ENCODE measurements at regions not wholly inside any gene's neighbourhood (a gene's known extent, or its start where the extent isn't known, plus 50 kb on each side); places are given as distances from the start of the nearest gene placed in this dataset.

DNA sequence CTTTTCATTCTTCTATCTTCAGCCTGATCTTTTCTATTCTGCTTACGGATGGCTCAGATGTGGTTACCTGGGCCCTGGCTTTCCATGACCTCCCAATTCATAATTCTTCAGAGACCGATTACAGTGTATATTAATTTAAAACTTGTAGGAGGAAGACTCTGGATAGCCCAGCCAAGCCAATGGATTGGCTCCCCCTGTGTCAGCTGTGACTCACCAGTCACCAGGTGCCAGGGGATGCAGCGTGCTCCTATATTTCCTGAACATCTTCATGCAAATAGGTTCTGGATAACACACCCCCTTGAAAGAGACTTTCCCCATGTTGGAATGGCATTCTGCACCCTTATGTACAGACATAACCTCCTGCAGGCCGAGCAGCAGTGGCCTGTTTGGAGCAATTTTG lies 208.3 kb upstream of the WSCD1 start:
- DNase-seq (ENCODE audit: insufficient read length, low spot score) (no peak), FAIRE-seq (no peak)
- TF ChIP-seq SPI1 (IDR thresholded peaks at IDR 0.05; ENCODE audit: low read depth, low read length) (no peak), PAX5 (IDR thresholded peaks at IDR 0.05; ENCODE audit: insufficient read depth, low read length, severe bottlenecking) (no peak), POLR2AphosphoS5 (IDR thresholded peaks at IDR 0.05; ENCODE audit: low read depth, low read length) (no peak), POU2F2 (IDR thresholded peaks at IDR 0.05; ENCODE audit: low read depth, low read length) (no peak), POLR2A (IDR thresholded peaks at IDR 0.05; ENCODE audit: low read depth, low read length) (no peak), TAF1 (IDR thresholded peaks at IDR 0.05; ENCODE audit: low read depth, low read length) (no peak)

- TF ChIP-seq POLR2A (IDR thresholded peaks at IDR 0.05; ENCODE audit: low read depth, low read length): no peak
- TF ChIP-seq PAX5 (IDR thresholded peaks at IDR 0.05; ENCODE audit: insufficient read depth, low read length, severe bottlenecking): no peak
- TF ChIP-seq POLR2AphosphoS5 (IDR thresholded peaks at IDR 0.05; ENCODE audit: low read depth, low read length): no peak
- TF ChIP-seq SPI1 (IDR thresholded peaks at IDR 0.05; ENCODE audit: low read depth, low read length): no peak
- no peak for TF ChIP-seq TAF1 (IDR thresholded peaks at IDR 0.05; ENCODE audit: low read depth, low read length)
- TF ChIP-seq POU2F2 (IDR thresholded peaks at IDR 0.05; ENCODE audit: low read depth, low read length): no peak
- FAIRE-seq (no peak), DNase-seq (ENCODE audit: insufficient read length, low spot score) (no peak)
These were observed 207.8 kb upstream of the WSCD1 start for GRCh38 chr17:5862395-5862794.

GRCh38 chr17:5864741-5865657 lies 205.2 kb upstream of the WSCD1 start:
- DNase-seq (ENCODE audit: insufficient read length, low spot score): no peak
- no peak for TF ChIP-seq POLR2AphosphoS5 (IDR thresholded peaks at IDR 0.05; ENCODE audit: low read depth, low read length)
- no peak for TF ChIP-seq PAX5 (IDR thresholded peaks at IDR 0.05; ENCODE audit: insufficient read depth, low read length, severe bottlenecking)
- TF ChIP-seq POU2F2 (IDR thresholded peaks at IDR 0.05; ENCODE audit: low read depth, low read length): no peak
- no peak for TF ChIP-seq TAF1 (IDR thresholded peaks at IDR 0.05; ENCODE audit: low read depth, low read length)
- no peak for TF ChIP-seq SPI1 (IDR thresholded peaks at IDR 0.05; ENCODE audit: low read depth, low read length)
- no peak for TF ChIP-seq POLR2A (IDR thresholded peaks at IDR 0.05; ENCODE audit: low read depth, low read length)
- FAIRE-seq: no peak

- FAIRE-seq (no peak), DNase-seq (ENCODE audit: insufficient read length, low spot score) (no peak)
- TF ChIP-seq POLR2A (IDR thresholded peaks at IDR 0.05; ENCODE audit: low read depth, low read length) (no peak), TAF1 (IDR thresholded peaks at IDR 0.05; ENCODE audit: low read depth, low read length) (no peak), SPI1 (IDR thresholded peaks at IDR 0.05; ENCODE audit: low read depth, low read length) (no peak), PAX5 (IDR thresholded peaks at IDR 0.05; ENCODE audit: insufficient read depth, low read length, severe bottlenecking) (no peak), POU2F2 (IDR thresholded peaks at IDR 0.05; ENCODE audit: low read depth, low read length) (no peak), POLR2AphosphoS5 (IDR thresholded peaks at IDR 0.05; ENCODE audit: low read depth, low read length) (no peak)
These were observed 203.2 kb upstream of the WSCD1 start for GRCh38 chr17:5866978-5867377.

DNA sequence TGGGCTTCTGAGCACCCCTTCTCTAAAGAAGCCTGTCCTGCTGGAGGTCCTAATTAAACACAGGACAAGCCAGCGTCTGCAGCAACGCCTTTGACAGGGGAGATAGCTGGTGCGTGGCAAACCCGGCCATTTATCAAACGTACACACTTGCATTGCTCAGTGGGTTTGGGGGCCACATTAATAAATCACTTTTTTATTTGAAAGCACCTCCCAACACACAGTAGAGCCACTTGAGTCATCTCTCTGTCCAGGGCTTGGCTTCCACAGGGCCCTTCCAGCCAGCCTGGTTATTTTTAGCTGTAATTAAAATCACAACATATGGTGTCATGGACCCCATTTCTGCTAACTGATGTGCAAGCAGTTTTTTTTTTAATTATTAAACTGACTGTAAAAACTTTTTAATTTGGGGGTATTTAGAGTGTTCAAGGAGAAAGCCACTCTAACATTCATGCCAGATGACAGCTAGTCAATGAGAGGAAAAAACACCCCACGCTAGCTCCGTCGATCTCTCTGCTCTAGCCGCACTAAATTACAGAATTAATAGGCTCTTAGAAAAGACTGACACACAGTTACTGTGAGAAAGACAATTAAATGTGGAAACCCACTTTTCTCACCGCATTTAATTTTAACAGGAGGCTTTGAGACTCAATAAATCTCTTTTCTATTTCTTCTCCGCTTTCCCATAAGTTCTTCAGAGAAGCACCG lies 201.0 kb upstream of the WSCD1 start:
- no peak for FAIRE-seq
- no peak for DNase-seq (ENCODE audit: insufficient read length, low spot score)
- TF ChIP-seq TAF1 (IDR thresholded peaks at IDR 0.05; ENCODE audit: low read depth, low read length) (no peak), POU2F2 (IDR thresholded peaks at IDR 0.05; ENCODE audit: low read depth, low read length) (no peak), SPI1 (IDR thresholded peaks at IDR 0.05; ENCODE audit: low read depth, low read length) (no peak), POLR2AphosphoS5 (IDR thresholded peaks at IDR 0.05; ENCODE audit: low read depth, low read length) (no peak), PAX5 (IDR thresholded peaks at IDR 0.05; ENCODE audit: insufficient read depth, low read length, severe bottlenecking) (no peak), POLR2A (IDR thresholded peaks at IDR 0.05; ENCODE audit: low read depth, low read length) (no peak)

DNA sequence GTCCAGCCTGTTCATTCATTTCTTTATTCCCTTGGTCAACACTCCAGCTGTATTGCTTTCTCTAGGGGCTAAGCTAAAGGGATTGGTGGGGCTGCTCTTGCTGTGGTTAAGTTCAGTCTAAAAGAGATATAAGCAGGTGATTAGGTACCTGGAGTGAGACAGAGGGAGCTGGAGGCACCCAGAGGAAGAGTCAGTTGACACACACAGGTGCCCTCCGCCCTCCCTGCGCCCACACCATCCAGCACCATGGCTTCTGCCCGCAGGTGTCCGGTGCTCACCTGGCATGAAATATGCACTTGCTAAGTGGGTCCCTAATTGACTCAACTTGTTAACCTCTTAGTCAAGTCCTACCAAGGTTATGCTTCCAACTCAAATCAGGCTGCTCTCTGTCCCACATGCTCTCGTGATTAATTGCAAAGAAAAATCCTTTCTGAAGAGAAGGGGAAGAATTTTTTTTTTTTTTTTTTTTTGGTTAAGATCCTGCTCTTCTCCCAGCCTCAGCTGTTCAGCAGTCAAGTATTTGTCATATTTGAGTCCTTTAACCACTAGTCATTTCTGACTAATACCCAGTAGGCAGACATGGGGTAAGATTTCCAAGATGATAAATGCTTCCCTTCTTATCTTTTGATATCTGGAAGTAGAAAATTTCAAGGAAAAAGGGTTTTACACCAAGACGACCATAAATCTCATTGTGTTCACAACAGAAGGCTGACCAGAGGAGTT lies 199.8 kb upstream of the WSCD1 start:
- no peak for DNase-seq (ENCODE audit: insufficient read length, low spot score)
- TF ChIP-seq SPI1 (IDR thresholded peaks at IDR 0.05; ENCODE audit: low read depth, low read length) (no peak), POU2F2 (IDR thresholded peaks at IDR 0.05; ENCODE audit: low read depth, low read length) (no peak), POLR2AphosphoS5 (IDR thresholded peaks at IDR 0.05; ENCODE audit: low read depth, low read length) (no peak)
- FAIRE-seq: no peak

DNA sequence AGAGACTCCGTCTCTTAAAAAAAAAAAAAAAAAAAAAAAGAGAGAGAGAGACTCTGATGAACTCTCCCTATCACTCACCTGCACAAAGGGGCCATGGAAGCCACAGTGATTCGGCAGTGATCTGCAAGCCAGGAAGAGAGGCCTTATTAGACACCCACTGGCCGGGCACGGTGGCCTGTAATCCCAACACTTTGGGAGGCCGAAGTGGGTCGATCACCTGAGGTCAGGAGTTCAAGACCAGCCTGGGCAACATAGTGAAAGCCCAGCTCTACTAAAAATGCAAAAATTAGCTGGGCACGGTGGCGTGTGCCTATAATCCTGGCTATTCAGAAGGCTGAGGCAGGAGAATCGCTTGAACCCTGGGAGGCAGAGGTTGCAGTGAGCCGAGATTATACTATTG lies 198.5 kb upstream of the WSCD1 start:
- FAIRE-seq (no peak), DNase-seq (ENCODE audit: insufficient read length, low spot score) (no peak)
- TF ChIP-seq SPI1 (IDR thresholded peaks at IDR 0.05; ENCODE audit: low read depth, low read length): no peak
- TF ChIP-seq TAF1 (IDR thresholded peaks at IDR 0.05; ENCODE audit: low read depth, low read length): no peak
- TF ChIP-seq POLR2A (IDR thresholded peaks at IDR 0.05; ENCODE audit: low read depth, low read length): no peak
- TF ChIP-seq POLR2AphosphoS5 (IDR thresholded peaks at IDR 0.05; ENCODE audit: low read depth, low read length): no peak

GRCh38 chr17:5872831-5873230 lies 197.3 kb upstream of the WSCD1 start:
- no peak for DNase-seq (ENCODE audit: insufficient read length, low spot score)
- no peak for TF ChIP-seq POLR2A (IDR thresholded peaks at IDR 0.05; ENCODE audit: low read depth, low read length)
- no peak for TF ChIP-seq SPI1 (IDR thresholded peaks at IDR 0.05; ENCODE audit: low read depth, low read length)
- TF ChIP-seq TAF1 (IDR thresholded peaks at IDR 0.05; ENCODE audit: low read depth, low read length): no peak
- TF ChIP-seq POU2F2 (IDR thresholded peaks at IDR 0.05; ENCODE audit: low read depth, low read length): no peak
- no peak for TF ChIP-seq PAX5 (IDR thresholded peaks at IDR 0.05; ENCODE audit: insufficient read depth, low read length, severe bottlenecking)
- TF ChIP-seq POLR2AphosphoS5 (IDR thresholded peaks at IDR 0.05; ENCODE audit: low read depth, low read length): no peak
- FAIRE-seq: no peak

DNA sequence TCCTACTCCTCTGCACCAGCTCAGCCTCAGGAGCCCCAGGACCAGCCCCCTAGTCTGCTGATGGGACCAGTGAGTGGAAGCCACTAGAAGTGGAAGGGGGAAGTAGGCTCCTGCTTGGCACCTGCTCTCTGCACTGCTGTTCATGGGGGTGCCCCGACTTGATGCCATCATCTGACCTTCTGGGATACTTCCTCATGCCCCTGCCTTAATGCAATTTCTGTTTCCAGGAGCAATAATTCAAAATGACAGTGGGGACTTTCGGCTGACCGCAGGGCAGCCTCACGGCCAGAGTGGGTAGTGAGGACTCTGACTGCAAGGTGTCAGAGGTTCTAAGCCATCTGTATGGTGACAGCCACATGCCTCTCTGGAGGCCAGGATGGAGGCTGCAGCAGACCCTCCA lies 196.4 kb upstream of the WSCD1 start:
- no peak for TF ChIP-seq TAF1 (IDR thresholded peaks at IDR 0.05; ENCODE audit: low read depth, low read length)
- no peak for TF ChIP-seq POLR2A (IDR thresholded peaks at IDR 0.05; ENCODE audit: low read depth, low read length)
- no peak for TF ChIP-seq SPI1 (IDR thresholded peaks at IDR 0.05; ENCODE audit: low read depth, low read length)
- TF ChIP-seq PAX5 (IDR thresholded peaks at IDR 0.05; ENCODE audit: insufficient read depth, low read length, severe bottlenecking): no peak
- no peak for TF ChIP-seq POU2F2 (IDR thresholded peaks at IDR 0.05; ENCODE audit: low read depth, low read length)
- no peak for TF ChIP-seq POLR2AphosphoS5 (IDR thresholded peaks at IDR 0.05; ENCODE audit: low read depth, low read length)
- FAIRE-seq: no peak
- DNase-seq (ENCODE audit: insufficient read length, low spot score): no peak
